ENCODE measurements at regions not wholly inside any gene's neighbourhood (a gene's known extent, or its start where the extent isn't known, plus 50 kb on each side); places are given as distances from the start of the nearest gene placed in this dataset.

DNA sequence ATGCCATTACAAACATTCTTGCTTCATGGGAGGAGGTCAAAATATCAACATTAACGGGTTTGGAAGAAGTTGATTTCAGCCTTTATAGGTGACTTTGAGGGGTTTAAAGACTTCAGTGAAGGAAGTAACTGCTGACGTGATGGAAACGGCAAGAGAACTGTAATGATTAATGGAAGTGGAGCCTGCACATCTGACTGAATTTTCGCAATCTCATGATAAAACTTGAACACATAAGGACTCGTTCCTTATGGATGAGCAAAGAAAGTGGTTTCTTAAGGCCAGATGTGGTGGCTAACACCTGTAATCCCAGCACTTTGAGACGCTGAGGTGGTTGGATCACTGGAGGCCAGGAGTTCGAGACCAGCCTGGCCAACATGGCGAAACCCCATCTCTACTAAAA lies 226.1 kb downstream of the BCAS1 start:
- peak in 1 of 2 donors; percentile 42 for DNase-seq (ENCODE audit: low read depth in 1 of 2, low spot score in 1 of 2)
- no peak overlapping the region for H3K4me3 ChIP-seq
- no peak for TF ChIP-seq CTCF (IDR thresholded peaks at IDR 0.05; ENCODE audit: low read depth, low read length)
- H3K27ac ChIP-seq, result no peak overlapping the region
- no peaks in the 10 kb centered on the region for H3K27me3 ChIP-seq
- no peaks in the 10 kb centered on the region for H3K9me3 ChIP-seq (ENCODE audit: low read depth)
- no peaks in the 10 kb centered on the region for H3K36me3 ChIP-seq
- peaks cover 7% of the 10 kb centered on the region for H3K4me1 ChIP-seq (ENCODE audit: low read depth)

DNA sequence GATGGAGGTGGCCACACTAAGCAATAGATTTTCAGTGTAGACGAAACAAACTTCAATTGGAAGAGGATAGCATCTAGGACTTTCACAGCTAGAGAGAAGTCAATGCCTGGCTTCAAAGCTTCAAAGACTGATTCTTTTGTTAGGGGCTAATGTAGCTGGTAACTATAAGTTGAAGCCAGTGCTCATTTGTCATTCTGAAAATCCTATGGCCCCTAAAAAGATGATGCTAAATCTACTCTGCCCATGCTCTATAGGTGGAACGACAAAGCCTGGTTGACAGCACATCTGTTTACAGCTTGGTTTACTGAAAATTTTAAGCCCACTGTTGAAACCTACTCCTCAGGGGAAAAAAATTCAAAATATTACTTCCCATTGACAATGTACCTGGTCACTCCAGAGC lies 226.7 kb downstream of the BCAS1 start:
- Histone ChIP-seq H3K36me3 (no peaks in the 10 kb centered on the region), H3K27ac (no peak overlapping the region), H3K27me3 (no peaks in the 10 kb centered on the region), H3K4me3 (no peak overlapping the region), H3K9me3 (ENCODE audit: low read depth) (no peaks in the 10 kb centered on the region), H3K4me1 (ENCODE audit: low read depth) (peaks cover 7% of the 10 kb centered on the region)
- no peak for TF ChIP-seq CTCF (IDR thresholded peaks at IDR 0.05; ENCODE audit: low read depth, low read length)
- no peak for DNase-seq (ENCODE audit: low read depth in 1 of 2, low spot score in 1 of 2)

- Histone ChIP-seq H3K4me3 (no peak overlapping the region), H3K36me3 (no peaks in the 10 kb centered on the region), H3K4me1 (ENCODE audit: low read depth) (no peaks in the 10 kb centered on the region), H3K27ac (no peak overlapping the region), H3K27me3 (no peaks in the 10 kb centered on the region), H3K9me3 (ENCODE audit: low read depth) (no peaks in the 10 kb centered on the region)
- no peak for DNase-seq (ENCODE audit: low read depth in 1 of 2, low spot score in 1 of 2)
- TF ChIP-seq CTCF (IDR thresholded peaks at IDR 0.05; ENCODE audit: low read depth, low read length), result no peak
Measured at GRCh38 chr20:53842301-53843099, 227.9 kb downstream of the BCAS1 start.

- Histone ChIP-seq H3K9me3 (ENCODE audit: low read depth) (no peaks in the 10 kb centered on the region), H3K4me3 (no peak overlapping the region), H3K4me1 (ENCODE audit: low read depth) (no peaks in the 10 kb centered on the region), H3K27me3 (no peaks in the 10 kb centered on the region), H3K27ac (no peak overlapping the region), H3K36me3 (no peaks in the 10 kb centered on the region)
- no peak for TF ChIP-seq CTCF (IDR thresholded peaks at IDR 0.05; ENCODE audit: low read depth, low read length)
- DNase-seq (ENCODE audit: low read depth in 1 of 2, low spot score in 1 of 2), result no peak
Measured at GRCh38 chr20:53841741-53842140, 228.7 kb downstream of the BCAS1 start.

DNA sequence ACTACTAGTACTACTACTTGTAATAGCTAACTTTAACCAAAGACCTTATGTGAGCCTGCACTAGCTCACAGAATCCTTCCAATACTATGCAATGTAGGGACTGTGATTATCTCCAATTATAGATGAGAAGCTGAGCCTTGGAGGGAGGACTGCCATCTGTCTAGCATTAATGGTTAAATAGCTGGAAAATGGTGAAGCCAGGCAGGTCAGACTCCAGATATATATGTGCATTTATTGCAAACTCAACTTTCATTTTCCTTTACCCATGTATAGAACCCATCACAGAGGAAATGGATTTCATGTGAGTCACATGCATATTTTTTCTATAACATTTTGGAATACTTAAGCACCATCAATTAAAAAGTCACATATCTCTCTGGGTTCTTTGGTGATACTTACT lies 229.9 kb downstream of the BCAS1 start:
- no peak for DNase-seq (ENCODE audit: low read depth in 1 of 2, low spot score in 1 of 2)
- Histone ChIP-seq H3K9me3 (ENCODE audit: low read depth) (no peaks in the 10 kb centered on the region), H3K4me1 (ENCODE audit: low read depth) (no peaks in the 10 kb centered on the region), H3K36me3 (no peaks in the 10 kb centered on the region), H3K27ac (no peak overlapping the region), H3K4me3 (no peak overlapping the region), H3K27me3 (no peaks in the 10 kb centered on the region)
- TF ChIP-seq CTCF (IDR thresholded peaks at IDR 0.05; ENCODE audit: low read depth, low read length), result no peak
